H1 (cell line): ENCODE measurements at regions not wholly inside any gene's neighbourhood (a gene's known extent, or its start where the extent isn't known, plus 50 kb on each side); places are given as distances from the start of the nearest gene placed in this dataset.

ENCODE experiments used
- E2F6 ChIP-seq: IDR thresholded peaks from 2 replicates; pipeline ENCODE4 v1.6.1; 2012; ENCODE audit warnings: inconsistent platforms
- HDAC2 ChIP-seq, 2 experiments: fragments of 300-600 bp in 1 of 2; sonication (generic) in 1 of 2; IDR thresholded peaks; 2 replicates each; pipeline ENCODE4 v1.6.1; 2011 to 2012; ENCODE audit warnings: low read depth in 2 of 2, low read length in 2 of 2, mild to moderate bottlenecking in 2 of 2, moderate library complexity in 2 of 2, borderline replicate concordance in 1 of 2, inconsistent platforms in 1 of 2
- RAD21 ChIP-seq, 2 experiments: IDR thresholded peaks in 1 of 2; conservative IDR thresholded peaks in 1 of 2; 2 replicates each; pipeline ENCODE4 v1.6.1; 2011; ENCODE audit warnings: low read depth in 2 of 2, low read length in 2 of 2, improper control_type of control experiment in 1 of 2, inconsistent platforms in 1 of 2, mild to moderate bottlenecking in 1 of 2, moderate library complexity in 1 of 2

DNA sequence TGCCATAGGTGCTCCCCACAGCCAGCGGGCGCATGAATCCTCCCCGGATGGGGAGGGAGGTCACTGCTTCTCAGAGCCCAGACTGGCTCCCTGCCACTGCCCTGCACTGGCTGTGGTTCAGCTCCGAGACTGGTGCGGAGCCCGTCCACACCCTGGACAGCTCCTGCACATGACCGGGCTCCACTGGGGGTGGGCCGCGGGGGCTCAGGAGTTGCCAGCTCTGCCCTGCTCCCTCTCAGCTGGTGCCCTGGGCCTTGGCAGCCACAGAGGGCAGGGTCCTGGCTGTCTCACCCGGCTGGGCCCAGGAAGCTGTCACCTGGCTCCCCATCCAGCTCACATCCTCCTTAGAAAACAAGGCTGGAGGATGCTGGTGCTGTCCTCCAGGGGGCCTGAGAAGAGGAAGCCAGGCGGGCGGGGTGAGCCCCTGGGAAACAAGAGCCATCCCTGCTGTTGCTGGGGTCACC is 64.9 kb upstream of the ADRA2C start (continued):
- no peak for TF ChIP-seq HDAC2 (IDR thresholded peaks at IDR 0.05; ENCODE audit: borderline replicate concordance in 1 of 2, low read depth in 2 of 2, low read length in 2 of 2)
- TF ChIP-seq RAD21 (IDR thresholded peaks at IDR 0.05 in 1 of 2, conservative IDR thresholded peaks at IDR 0.05 in 1 of 2; ENCODE audit: low read depth in 2 of 2, low read length in 2 of 2), result peak in 1 of 2 experiments; percentile 19; a peak in 1 of 4 replicates
- no peak for TF ChIP-seq E2F6
